GM06990 (cell line): ENCODE measurements at regions not wholly inside any gene's neighbourhood (a gene's known extent, or its start where the extent isn't known, plus 50 kb on each side); places are given as distances from the start of the nearest gene placed in this dataset.

Experiments
- DNase-seq: peaks from one replicate; pipeline ENCODE4 v3.0.0-alpha.2; 2011; ENCODE audit not compliant: insufficient read length; ENCODE audit errors: extremely low read depth
- H3K27me3 ChIP-seq: replicated peaks from 2 replicates; pipeline ENCODE4 v1.6.0; 2011; ENCODE audit warnings: low read length; ENCODE audit not compliant: control insufficient read depth, insufficient read depth
- H3K36me3 ChIP-seq: 2 replicates; pipeline ENCODE4 v1.5.1; 2011; ENCODE audit warnings: low read length; ENCODE audit not compliant: control insufficient read depth, insufficient read depth
- H3K4me3 ChIP-seq: replicated peaks from 2 replicates; pipeline ENCODE4 v1.5.1; 2011; ENCODE audit warnings: low read depth, mild to moderate bottlenecking, control low read depth, low read length
- TF ChIP-seq, protein P1 (sequence below): IDR thresholded peaks from 2 replicates; pipeline ENCODE4 v1.5.1; 2011; ENCODE audit warnings: low read length, control low read depth, mild to moderate bottlenecking, inconsistent platforms; ENCODE audit not compliant: insufficient read depth, poor library complexity, severe bottlenecking

DNA sequence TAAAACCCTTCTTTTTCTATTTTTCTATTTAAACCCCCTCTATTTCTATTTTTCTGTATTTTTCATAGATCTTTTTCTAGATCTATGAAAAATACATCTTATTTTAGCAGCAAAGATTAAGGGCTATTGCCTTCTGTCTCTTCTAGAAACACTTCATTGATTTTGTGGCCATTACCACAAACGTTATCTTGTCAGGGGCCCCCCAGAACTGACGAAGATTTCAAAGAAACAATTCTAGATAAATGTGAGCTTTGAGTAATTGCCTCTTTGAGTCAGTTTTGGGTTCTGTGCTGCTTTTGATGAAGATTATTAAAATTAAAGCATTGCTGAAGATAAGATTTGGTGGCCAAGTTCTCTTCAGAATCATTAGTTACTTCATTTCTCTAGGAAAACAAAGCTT, 279.6 kb upstream of the PEX5L start:
- no peaks in the 10 kb centered on the region for H3K36me3 ChIP-seq

DNA sequence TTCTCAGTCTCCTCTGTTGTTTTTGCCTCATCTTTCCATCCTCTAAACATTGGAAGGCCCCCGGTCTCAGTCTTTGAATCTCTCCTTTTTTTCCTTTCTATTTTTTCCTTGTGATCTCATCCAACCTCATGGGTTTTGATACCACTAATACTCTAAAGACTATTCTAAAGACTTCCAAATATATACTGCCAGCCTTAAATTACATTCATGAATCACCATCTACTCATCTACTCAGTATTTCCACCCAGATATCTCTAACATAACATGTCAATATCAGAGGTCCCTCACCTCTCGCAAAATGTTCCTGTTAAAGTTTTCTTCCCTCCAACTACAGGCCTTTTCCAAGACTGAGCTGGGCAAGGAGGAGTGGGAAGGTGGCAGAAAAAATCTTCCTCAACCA, 282.5 kb upstream of the TTC14 start:
- DNase-seq: no peak
- Histone ChIP-seq H3K27me3 (no peaks in the 10 kb centered on the region), H3K36me3 (no peaks in the 10 kb centered on the region), H3K4me3 (no peak overlapping the region)
- TF ChIP-seq, protein P1, sequence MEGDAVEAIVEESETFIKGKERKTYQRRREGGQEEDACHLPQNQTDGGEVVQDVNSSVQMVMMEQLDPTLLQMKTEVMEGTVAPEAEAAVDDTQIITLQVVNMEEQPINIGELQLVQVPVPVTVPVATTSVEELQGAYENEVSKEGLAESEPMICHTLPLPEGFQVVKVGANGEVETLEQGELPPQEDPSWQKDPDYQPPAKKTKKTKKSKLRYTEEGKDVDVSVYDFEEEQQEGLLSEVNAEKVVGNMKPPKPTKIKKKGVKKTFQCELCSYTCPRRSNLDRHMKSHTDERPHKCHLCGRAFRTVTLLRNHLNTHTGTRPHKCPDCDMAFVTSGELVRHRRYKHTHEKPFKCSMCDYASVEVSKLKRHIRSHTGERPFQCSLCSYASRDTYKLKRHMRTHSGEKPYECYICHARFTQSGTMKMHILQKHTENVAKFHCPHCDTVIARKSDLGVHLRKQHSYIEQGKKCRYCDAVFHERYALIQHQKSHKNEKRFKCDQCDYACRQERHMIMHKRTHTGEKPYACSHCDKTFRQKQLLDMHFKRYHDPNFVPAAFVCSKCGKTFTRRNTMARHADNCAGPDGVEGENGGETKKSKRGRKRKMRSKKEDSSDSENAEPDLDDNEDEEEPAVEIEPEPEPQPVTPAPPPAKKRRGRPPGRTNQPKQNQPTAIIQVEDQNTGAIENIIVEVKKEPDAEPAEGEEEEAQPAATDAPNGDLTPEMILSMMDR: no peak

More for the DNA sequence above, 279.6 kb upstream of the PEX5L start:
- TF ChIP-seq, protein P1: no peak
- Histone ChIP-seq H3K4me3 (no peak overlapping the region), H3K27me3 (no peaks in the 10 kb centered on the region)
- DNase-seq: no peak

DNA sequence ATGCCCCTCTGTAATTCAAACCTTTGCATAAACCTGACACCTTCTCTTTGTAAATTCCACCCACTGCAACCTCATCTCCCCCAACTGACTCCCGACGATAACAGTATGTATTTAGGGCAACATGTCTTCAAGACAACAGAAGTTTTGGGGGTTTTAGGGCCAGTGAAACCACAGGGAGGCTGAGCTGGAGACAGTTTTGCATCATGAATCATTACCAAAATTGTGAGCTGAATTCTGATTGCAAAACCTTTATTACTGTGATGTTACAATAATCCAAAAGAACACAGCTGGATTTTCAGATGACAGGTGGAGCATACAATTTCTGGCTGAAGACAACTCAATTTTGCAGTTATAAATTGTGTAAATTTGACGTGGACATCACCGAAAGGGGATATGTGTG, 281.3 kb upstream of the TTC14 start:
- no peaks in the 10 kb centered on the region for H3K36me3 ChIP-seq
- TF ChIP-seq, protein P1: no peak
- DNase-seq: no peak
- H3K4me3 ChIP-seq: no peak overlapping the region
- no peaks in the 10 kb centered on the region for H3K27me3 ChIP-seq

DNA sequence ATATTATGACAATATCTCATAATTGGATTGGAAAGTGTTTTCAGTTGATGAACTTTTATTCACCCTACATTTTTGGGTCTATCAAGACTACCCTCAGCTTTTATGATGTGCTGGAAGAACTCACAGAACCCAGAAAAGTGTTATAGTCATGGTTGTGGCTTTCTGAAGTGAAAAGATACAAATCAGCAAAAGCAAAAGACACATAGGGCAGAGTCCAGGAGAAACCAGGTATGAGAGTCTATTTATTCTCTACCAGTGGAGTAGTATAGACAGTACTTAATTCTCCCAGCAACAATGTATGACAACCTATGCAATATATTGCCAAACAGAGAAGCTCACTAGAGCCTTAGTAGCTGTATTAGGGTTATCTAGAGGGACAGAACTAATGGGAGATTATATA, 280.4 kb upstream of the TTC14 start:
- Histone ChIP-seq H3K27me3 (no peaks in the 10 kb centered on the region), H3K4me3 (no peak overlapping the region), H3K36me3 (no peaks in the 10 kb centered on the region)
- TF ChIP-seq, protein P1: no peak
- DNase-seq: no peak

DNA sequence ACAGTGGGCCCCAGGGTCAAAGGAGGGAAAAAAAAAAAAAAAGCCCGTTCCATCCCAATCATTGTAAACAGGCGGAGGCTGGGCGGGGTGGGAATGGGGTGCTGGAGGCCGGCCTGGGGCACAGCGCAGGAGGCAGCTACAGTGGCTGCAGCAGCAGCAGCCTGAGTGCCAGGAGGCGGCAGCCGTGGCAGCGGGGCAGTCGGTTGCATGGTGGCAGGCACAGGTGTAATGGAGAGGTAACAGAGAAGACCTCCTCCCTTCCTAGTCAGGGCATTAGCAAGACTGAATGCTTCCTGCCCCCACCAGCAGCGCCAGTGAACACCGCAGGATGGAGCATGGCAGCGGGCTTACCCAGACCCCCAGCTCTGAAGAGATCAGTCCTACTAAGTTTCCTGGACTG, 279.1 kb upstream of the TTC14 start:
- H3K27me3 ChIP-seq: no peaks in the 10 kb centered on the region
- DNase-seq: no peak
- TF ChIP-seq, protein P1: no peak
- no peak overlapping the region for H3K4me3 ChIP-seq
- no peaks in the 10 kb centered on the region for H3K36me3 ChIP-seq

DNA sequence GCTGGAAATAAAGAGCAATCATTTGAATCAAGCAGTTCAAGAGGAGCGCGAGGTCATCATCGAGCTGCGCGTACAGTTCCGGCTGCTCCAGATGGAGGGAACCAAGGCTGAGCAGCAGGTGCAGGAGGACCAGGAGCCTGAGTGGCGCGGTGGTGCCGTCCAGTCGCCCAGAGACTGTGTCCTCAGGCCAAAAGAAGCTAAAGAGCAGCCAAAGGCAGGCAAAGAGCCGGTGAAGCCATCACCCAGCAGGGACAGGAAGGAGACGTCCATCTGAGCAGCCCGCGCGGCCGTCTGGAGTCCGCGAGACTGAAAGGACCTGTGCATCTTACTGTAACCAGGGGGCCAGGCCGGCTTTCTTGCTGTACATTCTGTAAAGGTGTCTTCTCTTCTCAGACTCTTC, 277.2 kb upstream of the TTC14 start:
- no peak for DNase-seq
- Histone ChIP-seq H3K27me3 (no peaks in the 10 kb centered on the region), H3K4me3 (no peak overlapping the region), H3K36me3 (no peaks in the 10 kb centered on the region)
- TF ChIP-seq, protein P1: no peak
